ENCODE measurements at regions not wholly inside any gene's neighbourhood (a gene's known extent, or its start where the extent isn't known, plus 50 kb on each side); places are given as distances from the start of the nearest gene placed in this dataset.
"Not testable (repeated sequence)": the region's sequence is repeated elsewhere in the genome, so short reads cannot be mapped to it uniquely, and the experiment has no call there.

DNA sequence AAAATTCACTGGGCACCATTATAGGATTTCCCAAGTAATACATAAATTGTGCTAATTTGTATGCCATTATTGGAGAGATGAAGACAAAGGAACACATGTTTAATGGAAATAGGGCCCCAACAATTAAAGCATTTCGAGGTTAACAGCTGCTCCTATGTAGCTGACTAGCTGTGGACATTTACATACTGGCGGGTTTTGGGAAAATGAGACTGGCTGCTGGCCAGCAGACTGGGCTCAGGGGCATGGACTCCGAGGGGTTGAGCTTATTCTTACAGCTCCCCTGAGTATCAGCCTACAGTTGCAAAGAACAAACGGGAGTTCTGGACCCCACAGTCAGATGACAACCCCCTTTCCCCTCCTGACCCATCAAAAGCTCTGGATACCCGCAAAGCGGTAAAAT lies 91.9 kb upstream of the MYO3A start:
- H3K4me3 ChIP-seq (ENCODE audit: low read length in 3 of 3) = no peak overlapping the region
- H3K9me3 ChIP-seq (ENCODE audit: control insufficient read depth in 2 of 3, insufficient read depth in 1 of 3, low read length in 3 of 3) = no peaks in the 10 kb centered on the region
- no peak for TF ChIP-seq CTCF (IDR thresholded peaks at IDR 0.05; ENCODE audit: borderline replicate concordance, extremely low read depth, insufficient read depth)
- no peak overlapping the region for H3K27ac ChIP-seq (ENCODE audit: low read depth in 2 of 2, low read length in 2 of 2)
- H3K36me3 ChIP-seq (ENCODE audit: control insufficient read depth in 2 of 3, insufficient read depth in 3 of 3, low read length in 3 of 3) = no peaks in the 10 kb centered on the region
- H3K27me3 ChIP-seq (ENCODE audit: control insufficient read depth, insufficient read depth, low read length) = no peaks in the 10 kb centered on the region
- H3K9ac ChIP-seq (ENCODE audit: low read length in 3 of 3) = no peak overlapping the region
- intact Hi-C loops (cut with DNase I) = no loop called here
- FAIRE-seq (no peak), DNase-seq (peak in 1 of 5 donors; percentile 7)
- no peaks in the 10 kb centered on the region for H3K4me1 ChIP-seq (ENCODE audit: control insufficient read depth in 2 of 3, insufficient read depth in 2 of 3, low read depth in 1 of 3, low read length in 3 of 3)

DNA sequence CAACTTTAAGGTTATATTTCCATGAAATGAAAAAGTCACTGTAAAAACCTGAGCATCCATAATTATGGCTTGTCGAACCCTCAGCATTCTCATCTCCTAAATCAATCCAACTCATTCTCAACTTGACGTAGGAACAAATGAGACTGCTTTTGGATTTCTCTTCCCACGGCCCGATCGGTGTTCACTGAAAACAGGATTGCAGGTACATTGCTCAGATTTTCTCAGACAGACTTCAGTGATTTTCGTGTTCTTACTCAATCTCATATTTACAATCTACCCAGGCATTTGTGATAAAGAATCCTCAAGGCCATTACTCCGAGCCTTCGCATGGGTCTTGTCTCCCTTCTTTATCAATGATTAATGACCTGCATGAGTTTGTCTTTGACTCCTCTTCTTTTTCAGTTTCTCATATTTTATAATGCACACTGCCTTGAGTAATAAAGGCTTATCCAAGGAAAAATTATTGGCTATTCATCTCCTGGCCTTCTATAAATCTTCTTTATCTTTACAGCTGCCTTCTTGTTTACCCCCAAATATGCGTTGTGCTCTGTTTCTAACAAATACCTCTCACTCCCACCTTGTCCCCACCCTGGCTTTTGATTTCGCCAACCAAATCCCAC lies 90.4 kb upstream of the MYO3A start:
- Histone ChIP-seq H3K4me1 (ENCODE audit: control insufficient read depth in 2 of 3, insufficient read depth in 2 of 3, low read depth in 1 of 3, low read length in 3 of 3) (no peaks in the 10 kb centered on the region), H3K27ac (ENCODE audit: low read depth in 2 of 2, low read length in 2 of 2) (no peak overlapping the region), H3K27me3 (ENCODE audit: control insufficient read depth, insufficient read depth, low read length) (no peaks in the 10 kb centered on the region), H3K9ac (ENCODE audit: low read length in 3 of 3) (no peak overlapping the region), H3K36me3 (ENCODE audit: control insufficient read depth in 2 of 3, insufficient read depth in 3 of 3, low read length in 3 of 3) (no peaks in the 10 kb centered on the region), H3K9me3 (ENCODE audit: control insufficient read depth in 2 of 3, insufficient read depth in 1 of 3, low read length in 3 of 3) (no peaks in the 10 kb centered on the region), H3K4me3 (ENCODE audit: low read length in 3 of 3) (no peak overlapping the region)
- intact Hi-C loops (cut with DNase I) = no loop called here
- DNase-seq = no peak
- TF ChIP-seq CTCF (IDR thresholded peaks at IDR 0.05; ENCODE audit: borderline replicate concordance, extremely low read depth, insufficient read depth) = no peak
- no peak for FAIRE-seq

- not testable (repeated sequence) for FAIRE-seq
Observed at GRCh38 chr10:25844716-25845115, 89.3 kb upstream of the MYO3A start.

DNA sequence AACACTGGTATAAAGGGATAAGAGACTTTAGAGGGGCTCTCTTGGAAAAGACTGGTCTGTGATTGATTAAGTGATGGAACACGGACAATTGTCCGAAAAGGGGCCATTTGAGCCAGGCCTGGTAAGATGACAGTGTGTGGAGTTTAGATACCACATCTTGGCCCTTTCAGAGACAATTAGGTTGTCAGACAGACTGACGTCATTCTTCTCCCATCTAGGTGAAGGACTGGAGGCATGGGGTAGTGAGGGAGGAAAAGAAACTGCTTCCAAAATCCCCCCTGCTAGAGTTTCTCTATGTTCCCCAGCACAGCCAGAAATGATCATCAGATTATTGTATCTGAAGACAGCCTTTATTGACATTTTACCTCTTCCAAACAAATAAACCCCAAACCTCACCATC lies 84.8 kb upstream of the MYO3A start:
- Histone ChIP-seq H3K36me3 (ENCODE audit: control insufficient read depth in 2 of 3, insufficient read depth in 3 of 3, low read length in 3 of 3) (no peaks in the 10 kb centered on the region), H3K27me3 (ENCODE audit: control insufficient read depth, insufficient read depth, low read length) (no peaks in the 10 kb centered on the region), H3K27ac (ENCODE audit: low read depth in 2 of 2, low read length in 2 of 2) (no peak overlapping the region), H3K9me3 (ENCODE audit: control insufficient read depth in 2 of 3, insufficient read depth in 1 of 3, low read length in 3 of 3) (no peaks in the 10 kb centered on the region), H3K4me3 (ENCODE audit: low read length in 3 of 3) (no peak overlapping the region), H3K4me1 (ENCODE audit: control insufficient read depth in 2 of 3, insufficient read depth in 2 of 3, low read depth in 1 of 3, low read length in 3 of 3) (no peaks in the 10 kb centered on the region), H3K9ac (ENCODE audit: low read length in 3 of 3) (no peak overlapping the region)
- FAIRE-seq = no peak
- intact Hi-C loops (cut with DNase I) = no loop called here
- no peak for TF ChIP-seq CTCF (IDR thresholded peaks at IDR 0.05; ENCODE audit: borderline replicate concordance, extremely low read depth, insufficient read depth)
- DNase-seq = no peak

More at GRCh38 chr10:25844716-25845115, 89.3 kb upstream of the MYO3A start:
- H3K4me1 ChIP-seq (ENCODE audit: control insufficient read depth in 2 of 3, insufficient read depth in 2 of 3, low read depth in 1 of 3, low read length in 3 of 3); H3K36me3 ChIP-seq (ENCODE audit: control insufficient read depth in 2 of 3, insufficient read depth in 3 of 3, low read length in 3 of 3); DNase-seq; H3K27ac ChIP-seq (ENCODE audit: low read depth in 2 of 2, low read length in 2 of 2); H3K4me3 ChIP-seq (ENCODE audit: low read length in 3 of 3); H3K9ac ChIP-seq (ENCODE audit: low read length in 3 of 3); intact Hi-C loops (cut with DNase I); H3K9me3 ChIP-seq (ENCODE audit: control insufficient read depth in 2 of 3, insufficient read depth in 1 of 3, low read length in 3 of 3); H3K27me3 ChIP-seq (ENCODE audit: control insufficient read depth, insufficient read depth, low read length): not testable (repeated sequence)

Measured in kidney (tissue), 13 donors.